Naive thymus-derived CD8-positive, alpha-beta T cell (primary cell): ENCODE measurements at regions not wholly inside any gene's neighbourhood (a gene's known extent, or its start where the extent isn't known, plus 50 kb on each side); places are given as distances from the start of the nearest gene placed in this dataset.

Source experiments
- ATAC-seq, 2 donors: fragments of 150-1000 bp; cut with Tn5 transposase in 1 of 2; sonication (Bioruptor Pico), chemical (Tn5 transposase) in 1 of 2; 1 replicate in 1 of 2; 2 replicates in 1 of 2; pipeline ENCODE4 v1.10.0; 2021; ENCODE audit warnings: mild to moderate bottlenecking in 2 of 2, moderate library complexity in 2 of 2
- POLR2A ChIA-PET: fragments of 350-600 bp; sonication (Branson Sonifier 250); formaldehyde crosslinking; loops from one replicate; lab custom pipeline; 2021; ENCODE audit warnings: antibody characterized with exemption; lab: Charles Lee
- DNase-seq, 10 donors: peaks; one replicate each; pipeline versions ENCODE4 v3.0.0 to v3.0.0-alpha.2; 2020 to 2022
- H3K27ac Mint-ChIP-seq, 10 donors: one replicate each; pipeline ENCODE4 v1.8.0; 2020 to 2022; ENCODE audit warnings: mild to moderate bottlenecking in 10 of 10, mixed read lengths in 10 of 10, moderate library complexity in 4 of 10, inconsistent platforms in 1 of 10
- H3K27me3 Mint-ChIP-seq, 5 donors: one replicate each; pipeline ENCODE4 v1.8.0; 2021 to 2022; ENCODE audit warnings: mixed read lengths in 5 of 5
- H3K36me3 Mint-ChIP-seq, 3 donors: one replicate each; pipeline ENCODE4 v1.8.0; 2020 to 2022; ENCODE audit warnings: mixed read lengths in 3 of 3, mild to moderate bottlenecking in 2 of 3, inconsistent platforms in 1 of 3
- H3K4me1 Mint-ChIP-seq, 4 donors: one replicate each; pipeline ENCODE4 v1.8.0; 2021 to 2022; ENCODE audit warnings: mixed read lengths in 4 of 4
- H3K4me3 Mint-ChIP-seq, 10 donors: one replicate each; pipeline ENCODE4 v1.8.0; 2020 to 2022; ENCODE audit warnings: mild to moderate bottlenecking in 10 of 10, mixed read lengths in 10 of 10, moderate library complexity in 6 of 10, inconsistent platforms in 1 of 10
- H3K9me3 Mint-ChIP-seq, 9 donors: one replicate each; pipeline ENCODE4 v1.8.0; 2020 to 2022; ENCODE audit warnings: mixed read lengths in 9 of 9, mild to moderate bottlenecking in 3 of 9, inconsistent platforms in 1 of 9, moderate library complexity in 1 of 9

GRCh38 chr13:85659493-85659892 is 139.7 kb downstream of the SLITRK6 start:
- ATAC-seq (no peak), DNase-seq (no peak)
- H3K4me3 Mint-ChIP-seq, result no peak overlapping the region
- no peak overlapping the region for H3K27ac Mint-ChIP-seq
- POLR2A ChIA-PET, result no interaction called here
- no peaks in the 10 kb centered on the region for H3K27me3 Mint-ChIP-seq
- no peaks in the 10 kb centered on the region for H3K4me1 Mint-ChIP-seq
- H3K9me3 Mint-ChIP-seq, result peaks cover 0 to 14% (median 0%) of the 10 kb centered on the region in 9 donors
- no peaks in the 10 kb centered on the region for H3K36me3 Mint-ChIP-seq

GRCh38 chr13:85657942-85658341 is 141.3 kb downstream of the SLITRK6 start:
- no peaks in the 10 kb centered on the region for H3K27me3 Mint-ChIP-seq
- H3K4me1 Mint-ChIP-seq, result no peaks in the 10 kb centered on the region
- POLR2A ChIA-PET, result no interaction called here
- ATAC-seq, result no peak
- H3K4me3 Mint-ChIP-seq, result no peak overlapping the region
- H3K36me3 Mint-ChIP-seq, result no peaks in the 10 kb centered on the region
- DNase-seq, result no peak
- no peak overlapping the region for H3K27ac Mint-ChIP-seq
- peaks cover 0 to 21% (median 0%) of the 10 kb centered on the region in 9 donors for H3K9me3 Mint-ChIP-seq

- Mint-ChIP-seq H3K4me3 (no peak overlapping the region), H3K27ac (no peak overlapping the region), H3K9me3 (peaks cover 0 to 21% (median 0%) of the 10 kb centered on the region in 9 donors), H3K36me3 (no peaks in the 10 kb centered on the region), H3K4me1 (no peaks in the 10 kb centered on the region), H3K27me3 (no peaks in the 10 kb centered on the region)
- ATAC-seq (no peak), DNase-seq (no peak)
- POLR2A ChIA-PET, result no interaction called here
Observed at GRCh38 chr13:85655040-85655439, 144.2 kb downstream of the SLITRK6 start.

GRCh38 chr13:85654227-85654626 is 145.0 kb downstream of the SLITRK6 start:
- Mint-ChIP-seq H3K4me1 (no peaks in the 10 kb centered on the region), H3K36me3 (no peaks in the 10 kb centered on the region), H3K27me3 (no peaks in the 10 kb centered on the region), H3K9me3 (peaks cover 0 to 21% (median 0%) of the 10 kb centered on the region in 9 donors), H3K27ac (no peak overlapping the region), H3K4me3 (no peak overlapping the region)
- POLR2A ChIA-PET, result no interaction called here
- ATAC-seq, result no peak
- DNase-seq, result no peak

GRCh38 chr13:85653681-85654080 is 145.5 kb downstream of the SLITRK6 start:
- no peak overlapping the region for H3K27ac Mint-ChIP-seq
- POLR2A ChIA-PET, result no interaction called here
- no peak overlapping the region for H3K4me3 Mint-ChIP-seq

GRCh38 chr13:85652491-85652890 is 146.7 kb downstream of the SLITRK6 start:
- Mint-ChIP-seq H3K4me1 (no peaks in the 10 kb centered on the region), H3K36me3 (no peaks in the 10 kb centered on the region), H3K9me3 (peaks cover 0 to 25% (median 0%) of the 10 kb centered on the region in 9 donors), H3K27me3 (no peaks in the 10 kb centered on the region), H3K27ac (no peak overlapping the region), H3K4me3 (no peak overlapping the region)
- DNase-seq (no peak), ATAC-seq (no peak)
- POLR2A ChIA-PET, result no interaction called here

More at GRCh38 chr13:85653681-85654080, 145.5 kb downstream of the SLITRK6 start:
- H3K36me3 Mint-ChIP-seq, result no peaks in the 10 kb centered on the region
- H3K4me1 Mint-ChIP-seq, result no peaks in the 10 kb centered on the region
- no peaks in the 10 kb centered on the region for H3K27me3 Mint-ChIP-seq
- DNase-seq (no peak), ATAC-seq (no peak)
- peaks cover 0 to 21% (median 0%) of the 10 kb centered on the region in 9 donors for H3K9me3 Mint-ChIP-seq

GRCh38 chr13:85651440-85651839 is 147.8 kb downstream of the SLITRK6 start:
- Mint-ChIP-seq H3K36me3 (no peaks in the 10 kb centered on the region), H3K4me3 (no peak overlapping the region), H3K27me3 (no peaks in the 10 kb centered on the region), H3K4me1 (no peaks in the 10 kb centered on the region), H3K27ac (no peak overlapping the region), H3K9me3 (peaks cover 0 to 22% (median 0%) of the 10 kb centered on the region in 9 donors)
- DNase-seq (no peak), ATAC-seq (no peak)
- POLR2A ChIA-PET, result no interaction called here

GRCh38 chr13:85650613-85651012 is 148.6 kb downstream of the SLITRK6 start:
- DNase-seq (no peak), ATAC-seq (no peak)
- H3K36me3 Mint-ChIP-seq, result no peaks in the 10 kb centered on the region
- no peaks in the 10 kb centered on the region for H3K4me1 Mint-ChIP-seq
- H3K27ac Mint-ChIP-seq, result no peak overlapping the region
- H3K27me3 Mint-ChIP-seq, result no peaks in the 10 kb centered on the region
- H3K4me3 Mint-ChIP-seq, result no peak overlapping the region
- H3K9me3 Mint-ChIP-seq, result peaks cover 0 to 22% (median 0%) of the 10 kb centered on the region in 9 donors
- POLR2A ChIA-PET, result no interaction called here

- no peaks in the 10 kb centered on the region for H3K4me1 Mint-ChIP-seq
- H3K27me3 Mint-ChIP-seq, result peaks cover 0 to 7% (median 0%) of the 10 kb centered on the region in 5 donors
- no peak overlapping the region for H3K4me3 Mint-ChIP-seq
- no peak for ATAC-seq
- POLR2A ChIA-PET, result no interaction called here
- DNase-seq, result no peak
- peaks cover 0 to 18% (median 0%) of the 10 kb centered on the region in 9 donors for H3K9me3 Mint-ChIP-seq
- no peaks in the 10 kb centered on the region for H3K36me3 Mint-ChIP-seq
- H3K27ac Mint-ChIP-seq, result no peak overlapping the region
Observed at GRCh38 chr13:85640727-85641126, 158.5 kb downstream of the SLITRK6 start.

GRCh38 chr13:85638815-85639393 is 160.3 kb downstream of the SLITRK6 start:
- Mint-ChIP-seq H3K4me1 (no peaks in the 10 kb centered on the region), H3K27ac (no peak overlapping the region), H3K27me3 (peaks cover 0 to 7% (median 0%) of the 10 kb centered on the region in 5 donors), H3K4me3 (no peak overlapping the region), H3K9me3 (peaks cover 0 to 15% (median 0%) of the 10 kb centered on the region in 9 donors), H3K36me3 (no peaks in the 10 kb centered on the region)
- POLR2A ChIA-PET, result no interaction called here
- DNase-seq, result no peak
- no peak for ATAC-seq

- no peaks in the 10 kb centered on the region for H3K36me3 Mint-ChIP-seq
- H3K4me1 Mint-ChIP-seq, result no peaks in the 10 kb centered on the region
- no peak overlapping the region for H3K4me3 Mint-ChIP-seq
- POLR2A ChIA-PET, result no interaction called here
- H3K9me3 Mint-ChIP-seq, result peaks cover 0 to 15% (median 0%) of the 10 kb centered on the region in 9 donors
- ATAC-seq, result no peak
- no peak for DNase-seq
- peaks cover 0 to 7% (median 0%) of the 10 kb centered on the region in 5 donors for H3K27me3 Mint-ChIP-seq
- H3K27ac Mint-ChIP-seq, result no peak overlapping the region
Observed at GRCh38 chr13:85638265-85638664, 161.0 kb downstream of the SLITRK6 start.

GRCh38 chr13:85632526-85633195 is 166.6 kb downstream of the SLITRK6 start:
- POLR2A ChIA-PET, result no interaction called here
- DNase-seq (no peak), ATAC-seq (no peak)
- Mint-ChIP-seq H3K9me3 (peaks cover 0 to 8% (median 0%) of the 10 kb centered on the region in 9 donors), H3K4me1 (no peaks in the 10 kb centered on the region), H3K36me3 (no peaks in the 10 kb centered on the region), H3K4me3 (no peak overlapping the region), H3K27me3 (no peaks in the 10 kb centered on the region), H3K27ac (no peak overlapping the region)

GRCh38 chr13:85631801-85632200 is 167.4 kb downstream of the SLITRK6 start:
- POLR2A ChIA-PET, result no interaction called here
- Mint-ChIP-seq H3K36me3 (no peaks in the 10 kb centered on the region), H3K27me3 (no peaks in the 10 kb centered on the region), H3K4me1 (no peaks in the 10 kb centered on the region), H3K9me3 (peaks cover 0 to 8% (median 0%) of the 10 kb centered on the region in 9 donors), H3K4me3 (no peak overlapping the region), H3K27ac (no peak overlapping the region)
- DNase-seq (no peak), ATAC-seq (no peak)
